ENCODE measurements at regions not wholly inside any gene's neighbourhood (a gene's known extent, or its start where the extent isn't known, plus 50 kb on each side); places are given as distances from the start of the nearest gene placed in this dataset.

- TF ChIP-seq, protein P1, sequence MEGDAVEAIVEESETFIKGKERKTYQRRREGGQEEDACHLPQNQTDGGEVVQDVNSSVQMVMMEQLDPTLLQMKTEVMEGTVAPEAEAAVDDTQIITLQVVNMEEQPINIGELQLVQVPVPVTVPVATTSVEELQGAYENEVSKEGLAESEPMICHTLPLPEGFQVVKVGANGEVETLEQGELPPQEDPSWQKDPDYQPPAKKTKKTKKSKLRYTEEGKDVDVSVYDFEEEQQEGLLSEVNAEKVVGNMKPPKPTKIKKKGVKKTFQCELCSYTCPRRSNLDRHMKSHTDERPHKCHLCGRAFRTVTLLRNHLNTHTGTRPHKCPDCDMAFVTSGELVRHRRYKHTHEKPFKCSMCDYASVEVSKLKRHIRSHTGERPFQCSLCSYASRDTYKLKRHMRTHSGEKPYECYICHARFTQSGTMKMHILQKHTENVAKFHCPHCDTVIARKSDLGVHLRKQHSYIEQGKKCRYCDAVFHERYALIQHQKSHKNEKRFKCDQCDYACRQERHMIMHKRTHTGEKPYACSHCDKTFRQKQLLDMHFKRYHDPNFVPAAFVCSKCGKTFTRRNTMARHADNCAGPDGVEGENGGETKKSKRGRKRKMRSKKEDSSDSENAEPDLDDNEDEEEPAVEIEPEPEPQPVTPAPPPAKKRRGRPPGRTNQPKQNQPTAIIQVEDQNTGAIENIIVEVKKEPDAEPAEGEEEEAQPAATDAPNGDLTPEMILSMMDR (IDR thresholded peaks at IDR 0.05), result no peak
- TF ChIP-seq POLR2A (IDR thresholded peaks at IDR 0.05), result no peak
Measured at GRCh38 chr18:38670486-38670885, 1104.9 kb upstream of the CELF4 start.

All from Peyer's patch (tissue), 4 donors.